Calu3 (cell line): ENCODE measurements at regions not wholly inside any gene's neighbourhood (a gene's known extent, or its start where the extent isn't known, plus 50 kb on each side); places are given as distances from the start of the nearest gene placed in this dataset.
A peak's percentile ranks its signal among the peaks of the same experiment; 100 is the strongest.

Source experiments
- BruUV-seq: library from RNA; stranded (reverse); fragments of 400-500 nt; replicated peaks from 2 replicates; lab custom pipeline; 2021; lab: Mats Ljungman, UMichigan
- CTCF ChIA-PET: fragments of 300-600 bp; sonication (Branson Sonifier 250); formaldehyde crosslinking; loops from one replicate; lab custom pipeline; 2022; ENCODE audit warnings: antibody characterized with exemption; lab: Charles Lee
- DNase-seq: peaks from one replicate; pipeline ENCODE4 v3.0.0; 2022
- H3K27ac Mint-ChIP-seq: one replicate; pipeline ENCODE4 v1.8.0; 2022; ENCODE audit warnings: mixed read lengths; ENCODE audit not compliant: unreplicated experiment
- H3K27me3 Mint-ChIP-seq: one replicate; pipeline ENCODE4 v1.8.0; 2022; ENCODE audit warnings: mixed read lengths; ENCODE audit not compliant: unreplicated experiment
- H3K36me3 Mint-ChIP-seq: one replicate; pipeline ENCODE4 v1.8.0; 2022; ENCODE audit warnings: mild to moderate bottlenecking, moderate library complexity, mixed read lengths; ENCODE audit not compliant: insufficient read depth, unreplicated experiment
- H3K4me1 Mint-ChIP-seq: one replicate; pipeline ENCODE4 v1.8.0; 2022; ENCODE audit warnings: mild to moderate bottlenecking, low read depth, mixed read lengths; ENCODE audit not compliant: unreplicated experiment
- H3K4me3 Mint-ChIP-seq: one replicate; pipeline ENCODE4 v1.8.0; 2022; ENCODE audit warnings: mild to moderate bottlenecking, low read depth, moderate library complexity, mixed read lengths; ENCODE audit not compliant: unreplicated experiment
- H3K9me3 Mint-ChIP-seq: one replicate; pipeline ENCODE4 v1.8.0; 2022; ENCODE audit warnings: low read depth, mixed read lengths; ENCODE audit not compliant: unreplicated experiment
- CTCF ChIP-seq: fragments of 200-600 bp; IDR thresholded peaks from one replicate; pipeline ENCODE4 v1.8.0; 2022; ENCODE audit warnings: antibody characterized with exemption; ENCODE audit not compliant: unreplicated experiment
- intact Hi-C: fragments of 100-400 bp; cut with micrococcal nuclease; formaldehyde crosslinking; loops from one replicate; pipeline ENCODE4 v1.10.0; 2022; ENCODE audit not compliant: unreplicated experiment

GRCh38 chr2:67311536-67311935 lies 85.6 kb upstream of the ETAA1 start:
- Mint-ChIP-seq H3K27ac (peak overlapping the region; percentile 78), H3K36me3 (peaks cover 8% of the 10 kb centered on the region), H3K4me3 (no peak overlapping the region), H3K9me3 (peaks cover 3% of the 10 kb centered on the region), H3K4me1 (peaks cover 41% of the 10 kb centered on the region), H3K27me3 (no peaks in the 10 kb centered on the region)
- CTCF ChIA-PET: interaction anchor here (1.0 kb wide), 1 partner anchor 882 kb away, joined by 3 read pairs; no protein-coding TSS in a partner anchor
- intact Hi-C loops: no loop called here
- DNase-seq: no peak
- BruUV-seq: no TSS peak
- no peak for TF ChIP-seq CTCF

GRCh38 chr2:67312871-67313270 lies 84.3 kb upstream of the ETAA1 start:
- intact Hi-C loops: no loop called here
- H3K27me3 Mint-ChIP-seq: no peaks in the 10 kb centered on the region
- H3K27ac Mint-ChIP-seq: no peak overlapping the region
- DNase-seq: no peak
- no peak overlapping the region for H3K4me3 Mint-ChIP-seq
- H3K4me1 Mint-ChIP-seq: peaks cover 41% of the 10 kb centered on the region
- H3K36me3 Mint-ChIP-seq: peaks cover 8% of the 10 kb centered on the region
- BruUV-seq: no TSS peak
- CTCF ChIA-PET: no interaction called here
- no peak for TF ChIP-seq CTCF
- H3K9me3 Mint-ChIP-seq: no peaks in the 10 kb centered on the region

GRCh38 chr2:67313536-67313935 lies 83.6 kb upstream of the ETAA1 start:
- no TSS peak for BruUV-seq
- H3K27ac Mint-ChIP-seq: no peak overlapping the region
- no peak for DNase-seq
- CTCF ChIA-PET: no interaction called here
- no peaks in the 10 kb centered on the region for H3K9me3 Mint-ChIP-seq
- intact Hi-C loops: no loop called here
- peaks cover 41% of the 10 kb centered on the region for H3K4me1 Mint-ChIP-seq
- no peak overlapping the region for H3K4me3 Mint-ChIP-seq
- H3K36me3 Mint-ChIP-seq: peaks cover 8% of the 10 kb centered on the region
- no peak for TF ChIP-seq CTCF
- H3K27me3 Mint-ChIP-seq: no peaks in the 10 kb centered on the region

GRCh38 chr2:67318031-67318430 lies 79.1 kb upstream of the ETAA1 start:
- intact Hi-C loops: no loop called here
- H3K4me3 Mint-ChIP-seq: no peak overlapping the region
- no peak for DNase-seq
- H3K9me3 Mint-ChIP-seq: no peaks in the 10 kb centered on the region
- CTCF ChIA-PET: no interaction called here
- H3K36me3 Mint-ChIP-seq: no peaks in the 10 kb centered on the region
- no peak for TF ChIP-seq CTCF
- BruUV-seq: no TSS peak
- H3K27ac Mint-ChIP-seq: no peak overlapping the region
- H3K4me1 Mint-ChIP-seq: peaks cover 18% of the 10 kb centered on the region
- H3K27me3 Mint-ChIP-seq: no peaks in the 10 kb centered on the region
